Left renal pelvis (tissue), 4 donors: ENCODE measurements at regions not wholly inside any gene's neighbourhood (a gene's known extent, or its start where the extent isn't known, plus 50 kb on each side); places are given as distances from the start of the nearest gene placed in this dataset.

Experiments used
- DNase-seq, 4 donors: peaks; one replicate each; pipeline ENCODE4 v3.0.0-alpha.2; 2013; ENCODE audit warnings: low read depth in 4 of 4, low spot score in 3 of 4

DNA sequence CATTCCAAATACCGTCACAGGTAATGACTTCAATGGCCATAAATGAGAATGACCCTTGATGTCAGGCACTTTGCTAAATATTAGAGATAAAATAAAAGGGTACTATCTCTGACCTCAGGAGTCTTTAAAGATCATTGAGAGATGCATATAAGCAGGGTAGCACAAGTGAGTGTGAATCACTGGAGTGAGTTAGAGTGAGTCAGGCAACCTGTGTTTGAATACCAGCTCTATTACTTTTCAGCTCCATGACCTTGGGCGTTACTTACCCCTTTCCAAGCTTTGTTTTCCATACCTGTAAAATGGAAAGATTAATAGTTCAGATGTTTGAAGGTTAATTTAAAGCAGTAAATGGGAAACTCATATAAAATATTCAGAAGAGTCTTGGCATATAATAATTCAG, 1058.0 kb upstream of the ADGRL4 start:
- DNase-seq: no peak

DNA sequence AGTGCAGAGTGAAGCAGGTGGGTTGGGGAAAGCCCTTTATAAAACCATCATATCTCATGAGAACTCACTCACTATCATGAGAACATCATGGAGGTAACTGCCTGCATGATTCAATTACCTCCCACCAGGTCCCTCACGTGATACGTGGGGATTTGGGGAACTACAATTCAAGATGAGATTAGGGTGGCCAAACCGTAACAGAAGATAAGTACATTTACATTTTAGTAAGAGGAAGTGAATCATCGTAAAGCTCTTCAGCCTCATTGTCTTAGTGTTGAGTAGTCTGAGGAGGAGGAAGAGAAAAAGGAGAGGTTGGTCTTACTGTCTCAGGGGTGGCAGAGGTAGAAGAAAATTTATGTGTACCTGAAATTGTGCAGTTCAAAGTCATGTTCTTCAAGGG, 1053.4 kb upstream of the ADGRL4 start:
- DNase-seq: no peak

DNA sequence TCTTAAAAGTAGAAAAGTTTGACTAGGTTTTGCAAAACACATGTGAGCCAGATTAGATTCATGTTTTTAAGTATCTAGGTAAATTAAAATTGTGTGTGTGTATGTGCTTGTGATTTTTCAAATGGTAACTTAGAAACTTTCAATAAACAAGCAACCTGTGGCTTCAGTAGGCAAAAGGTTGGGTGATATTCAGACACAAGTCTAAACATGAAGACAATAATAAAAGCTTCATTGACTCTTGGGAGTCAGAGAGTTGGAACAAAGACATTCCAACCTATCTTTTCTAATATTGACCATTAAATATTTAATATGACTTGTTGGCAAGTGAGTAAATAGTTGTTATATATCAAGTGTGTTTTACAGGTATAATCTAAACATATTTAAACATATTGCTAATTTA, 1049.6 kb upstream of the ADGRL4 start:
- no peak for DNase-seq

DNA sequence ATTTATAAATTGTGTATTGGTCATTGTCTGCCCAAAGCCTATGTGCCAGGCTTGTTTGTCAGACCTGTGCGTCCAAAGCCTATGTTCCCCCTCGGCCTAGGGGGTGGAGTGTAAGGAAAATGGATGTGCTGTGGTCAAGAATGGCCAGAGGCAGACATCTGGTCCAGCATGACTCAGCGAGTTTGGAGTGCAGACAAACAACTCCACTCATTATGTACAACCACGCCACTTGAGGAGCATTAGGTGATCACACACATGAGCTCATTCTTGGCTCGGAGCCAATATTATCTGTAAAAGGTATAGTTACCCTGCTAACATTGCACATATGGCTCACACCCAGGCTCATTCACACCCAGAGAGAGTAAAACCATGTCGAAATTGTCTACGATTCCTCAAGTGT, 1047.6 kb upstream of the ADGRL4 start:
- DNase-seq: no peak

DNA sequence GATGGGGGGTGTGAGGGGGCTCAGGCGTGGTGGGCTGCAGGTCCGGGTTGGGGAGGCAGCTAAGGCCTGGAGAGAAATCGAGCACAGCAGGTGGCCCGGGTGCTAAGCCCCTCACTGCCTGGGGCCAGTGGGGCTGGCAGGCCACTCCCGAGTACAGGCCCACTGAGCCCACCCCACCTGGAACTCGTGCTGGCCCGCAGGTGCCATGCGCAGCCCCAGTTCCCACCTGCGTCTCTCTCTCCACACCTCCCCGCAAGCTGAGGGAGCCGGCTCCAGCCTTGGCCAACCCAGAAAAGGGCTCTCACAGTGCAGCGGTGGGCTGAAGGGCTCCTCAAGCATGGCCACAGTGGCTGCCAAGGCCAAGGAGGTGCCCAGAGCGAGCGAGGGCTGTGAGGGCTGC, 1047.1 kb upstream of the ADGRL4 start:
- no peak for DNase-seq

DNA sequence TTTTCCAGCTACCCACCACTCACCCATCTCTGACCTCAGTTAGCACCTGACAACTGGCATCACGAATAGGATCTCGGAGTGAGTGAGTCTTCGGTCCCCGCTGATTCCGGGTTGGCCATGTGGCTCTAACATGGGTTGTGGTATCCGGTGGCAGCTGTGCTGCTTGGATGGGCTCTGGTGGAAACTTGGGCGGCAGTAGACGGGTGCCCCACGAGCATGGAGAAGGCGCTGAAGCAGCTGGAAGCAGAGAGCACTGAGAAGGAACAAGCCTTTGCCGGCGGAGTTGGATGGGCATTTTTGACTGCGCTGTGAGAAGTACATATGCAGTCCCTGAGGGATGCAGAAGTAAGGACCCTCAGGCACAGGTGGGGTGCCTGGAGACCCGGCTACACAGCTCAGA, 1044.0 kb upstream of the ADGRL4 start:
- DNase-seq: no peak

DNA sequence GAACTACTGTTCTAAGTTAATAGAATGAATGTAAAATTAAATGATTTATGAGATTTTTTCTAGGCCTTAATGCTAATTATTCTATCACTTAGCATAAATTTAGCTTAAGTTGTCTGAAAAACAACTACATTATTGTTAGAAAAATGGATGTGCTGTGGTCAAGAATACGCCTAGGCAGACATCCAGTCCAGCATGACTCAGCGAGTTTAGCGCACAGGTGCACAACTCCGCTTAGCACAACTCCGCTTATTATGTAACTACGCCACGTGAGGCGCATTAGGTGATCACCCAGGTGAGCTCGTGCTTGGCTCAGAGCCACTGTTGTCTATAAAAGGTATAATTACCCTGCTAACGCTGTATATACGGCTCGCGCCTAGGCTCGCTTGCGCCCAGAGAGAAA, 1043.6 kb upstream of the ADGRL4 start:
- DNase-seq: no peak

DNA sequence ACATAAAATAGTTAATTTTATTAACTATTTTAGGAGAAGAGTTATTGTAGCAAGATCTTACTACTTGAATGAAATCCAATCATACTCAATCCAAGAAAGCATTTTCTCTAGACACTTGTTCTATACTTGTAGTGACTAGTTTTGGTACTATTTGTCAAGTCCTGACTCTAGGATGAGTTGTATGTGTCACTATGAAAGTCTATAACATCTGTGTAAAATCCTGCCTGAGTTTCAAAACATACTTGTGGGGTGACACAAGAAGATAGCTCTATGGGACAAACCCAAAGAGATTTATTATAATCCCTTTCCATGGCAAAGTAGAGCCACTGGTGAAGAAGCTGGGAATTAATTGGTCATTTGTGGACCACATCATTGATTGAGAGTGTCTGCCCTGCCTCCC, 1042.2 kb upstream of the ADGRL4 start:
- no peak for DNase-seq

DNA sequence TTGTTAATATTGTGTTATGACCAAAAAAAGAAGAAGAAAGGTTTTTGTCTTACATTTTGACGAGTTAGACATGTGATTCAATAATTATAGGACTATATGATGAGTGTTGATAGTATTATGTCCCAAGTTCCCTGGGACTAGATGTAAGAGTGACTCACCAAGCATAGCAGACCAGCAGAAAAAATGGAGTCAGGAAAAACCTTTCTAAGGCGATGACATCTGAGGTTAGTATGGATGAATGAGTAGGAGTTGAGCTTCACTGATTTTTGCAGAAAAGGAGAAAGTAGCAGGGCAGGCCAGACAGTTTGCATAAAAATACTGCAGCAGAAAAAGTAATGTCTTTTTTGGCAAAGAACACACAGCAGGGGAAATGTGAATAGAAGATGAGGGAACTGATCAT, 1041.3 kb upstream of the ADGRL4 start:
- DNase-seq: no peak

DNA sequence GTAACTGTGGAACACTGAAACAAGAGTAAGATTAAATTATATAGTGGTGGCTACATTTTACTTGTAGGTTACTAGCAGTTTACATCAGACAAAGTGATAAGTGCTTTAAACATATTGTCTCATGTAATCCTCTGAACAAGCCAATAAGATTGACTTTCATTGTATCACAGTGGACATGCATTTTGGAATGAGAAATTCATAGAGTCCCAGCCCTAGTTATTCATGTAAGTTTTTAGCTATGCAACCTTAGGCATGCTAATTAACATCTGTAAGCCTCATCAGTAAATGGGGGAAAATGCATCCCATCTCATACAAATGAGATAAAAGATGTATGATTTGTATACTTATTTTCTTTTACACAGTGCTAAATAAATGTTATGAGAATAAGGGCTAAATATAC, 1038.1 kb upstream of the ADGRL4 start:
- DNase-seq: no peak

DNA sequence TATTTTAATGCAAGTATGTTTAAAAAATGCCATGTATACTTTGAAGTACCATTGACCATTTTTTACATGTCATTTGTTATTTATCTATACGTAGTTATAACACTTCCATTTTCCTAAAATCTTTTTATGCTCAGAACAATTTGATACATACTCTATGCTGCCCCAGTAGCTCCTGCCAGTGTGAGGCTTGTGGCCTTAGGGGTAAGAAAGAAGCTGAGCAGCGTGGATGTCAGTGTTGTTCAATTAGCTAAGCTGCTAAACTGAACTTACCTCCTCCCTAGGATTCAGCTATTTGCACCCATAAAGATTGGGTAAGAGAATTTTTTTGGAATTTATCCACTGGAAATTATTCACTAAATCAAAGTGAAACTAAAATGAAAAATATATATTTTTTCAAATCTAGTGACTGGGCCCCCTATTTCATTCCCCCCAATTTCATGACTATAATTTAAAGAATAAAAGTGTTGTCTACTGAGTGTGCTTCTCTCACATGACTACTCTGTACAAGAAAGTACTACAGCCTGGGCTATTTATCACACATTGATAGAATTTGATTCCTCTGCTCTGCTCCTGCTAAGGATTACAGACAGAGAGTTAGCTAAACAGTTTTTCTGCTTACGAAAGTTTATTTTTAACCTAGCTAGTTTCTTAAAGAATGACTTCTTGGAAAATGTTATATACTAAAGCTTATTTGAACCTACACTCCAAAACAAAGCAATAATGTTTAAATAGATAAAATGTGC, 1030.3 kb upstream of the ADGRL4 start:
- DNase-seq: no peak

DNA sequence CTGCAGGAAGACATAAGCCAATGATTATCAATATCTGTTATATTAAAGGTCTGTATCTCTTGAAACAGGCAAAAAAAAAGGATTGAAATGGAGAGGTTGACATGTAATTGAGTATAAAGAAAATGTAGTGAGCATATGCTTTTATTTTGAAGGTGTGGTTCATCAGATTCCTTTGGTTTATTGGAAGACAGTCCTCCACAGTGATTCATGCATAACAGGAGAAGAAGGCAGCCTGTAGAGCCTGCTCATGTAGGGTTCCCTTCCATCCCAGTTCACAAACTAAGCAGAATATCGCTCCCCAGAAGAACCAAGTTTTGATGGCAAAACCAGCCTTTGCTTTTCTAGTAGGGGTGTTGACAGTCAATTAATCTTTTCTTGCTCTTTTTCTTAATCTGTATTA, 1016.8 kb upstream of the ADGRL4 start:
- DNase-seq: no peak

DNA sequence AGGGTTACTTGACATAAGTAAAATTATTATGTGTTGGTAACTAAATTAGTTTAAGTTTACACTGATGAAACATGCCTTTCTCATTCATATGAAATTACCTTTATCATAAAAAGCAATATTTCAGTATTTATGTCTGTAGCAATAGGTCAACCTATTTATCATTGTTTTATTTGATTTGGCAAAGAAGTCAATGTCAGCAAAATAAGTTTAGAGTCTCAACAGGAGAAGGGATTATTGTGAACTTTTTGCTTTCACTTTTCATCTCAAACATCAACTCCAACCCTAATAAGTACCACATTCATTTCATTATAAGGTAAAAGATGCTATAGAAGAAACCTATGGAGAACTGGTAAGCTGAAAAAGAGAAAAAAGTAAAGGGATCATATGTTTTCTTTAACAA, 1015.4 kb upstream of the ADGRL4 start:
- no peak for DNase-seq

DNA sequence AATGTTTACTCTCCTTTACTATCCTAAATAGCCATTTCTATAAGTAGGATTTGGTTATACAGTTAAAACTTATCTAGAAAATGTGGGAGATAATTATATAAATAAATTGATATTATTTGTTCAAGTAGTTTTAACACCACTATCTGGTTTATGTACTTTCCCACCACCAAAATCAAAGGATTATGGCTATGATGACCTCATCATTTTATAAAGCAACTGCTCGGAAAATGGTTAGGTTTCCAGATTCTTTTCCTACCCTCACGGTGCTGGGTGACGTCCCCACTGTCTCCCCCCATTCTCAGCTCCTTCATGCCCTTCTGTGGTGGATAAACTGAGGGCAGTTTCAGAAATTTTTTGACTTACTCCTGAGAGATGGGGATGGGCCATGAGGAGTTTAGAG, 1011.8 kb upstream of the ADGRL4 start:
- DNase-seq: no peak

DNA sequence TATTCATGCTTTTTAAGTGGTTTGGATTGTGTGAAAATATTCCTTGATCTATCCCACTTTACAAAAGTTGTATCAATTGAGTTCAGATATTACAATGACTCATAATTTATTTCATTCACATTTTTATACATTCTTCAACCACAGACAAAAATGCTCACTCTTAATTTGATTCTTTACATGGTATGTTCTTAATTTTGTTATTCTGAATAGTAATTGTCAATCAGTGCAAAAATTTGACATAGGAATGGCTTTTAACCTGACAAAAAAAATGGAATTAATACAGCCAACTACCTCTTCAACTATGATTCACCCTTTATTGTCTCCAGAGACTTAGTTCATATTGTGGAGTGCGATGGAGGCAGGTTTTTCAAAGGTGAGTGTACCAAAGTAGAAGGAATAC, 1002.4 kb upstream of the ADGRL4 start:
- no peak for DNase-seq

DNA sequence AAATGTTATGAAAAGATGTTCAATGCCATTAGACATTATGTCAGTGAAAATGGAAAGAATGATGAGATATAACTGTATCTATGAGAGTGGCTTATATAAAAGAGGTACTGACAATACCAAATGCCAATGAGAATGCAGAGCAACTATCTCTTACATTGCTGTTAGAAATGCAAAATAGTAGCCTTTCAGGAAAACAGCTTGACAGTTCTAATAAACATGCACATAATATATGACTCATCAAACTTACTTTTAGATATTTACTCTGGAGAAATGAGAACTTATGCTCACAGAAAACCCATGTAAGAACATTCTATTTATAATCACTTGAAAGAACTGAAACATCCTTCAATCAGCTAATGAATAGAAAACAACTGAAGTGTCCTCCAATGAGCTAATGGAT, 996.7 kb upstream of the ADGRL4 start:
- DNase-seq: no peak

DNA sequence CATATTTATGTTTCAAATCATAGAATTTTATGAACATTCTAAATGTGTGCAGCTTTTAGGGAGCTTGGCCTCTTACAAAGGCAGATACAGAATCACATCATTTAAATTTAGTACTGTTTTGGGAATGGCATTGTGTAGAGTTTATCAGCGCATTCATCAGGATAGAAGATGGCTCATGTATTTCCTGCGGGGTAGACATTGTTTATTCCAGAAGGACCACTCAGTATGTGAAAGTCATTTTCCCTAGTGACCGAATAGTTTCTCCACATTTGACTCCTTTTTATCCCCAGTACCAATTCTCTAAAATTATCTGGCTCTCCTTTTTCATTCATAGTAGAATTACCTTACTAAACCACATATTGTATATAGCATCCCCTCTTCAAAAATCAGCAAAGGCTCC, 981.9 kb upstream of the ADGRL4 start:
- DNase-seq: no peak

DNA sequence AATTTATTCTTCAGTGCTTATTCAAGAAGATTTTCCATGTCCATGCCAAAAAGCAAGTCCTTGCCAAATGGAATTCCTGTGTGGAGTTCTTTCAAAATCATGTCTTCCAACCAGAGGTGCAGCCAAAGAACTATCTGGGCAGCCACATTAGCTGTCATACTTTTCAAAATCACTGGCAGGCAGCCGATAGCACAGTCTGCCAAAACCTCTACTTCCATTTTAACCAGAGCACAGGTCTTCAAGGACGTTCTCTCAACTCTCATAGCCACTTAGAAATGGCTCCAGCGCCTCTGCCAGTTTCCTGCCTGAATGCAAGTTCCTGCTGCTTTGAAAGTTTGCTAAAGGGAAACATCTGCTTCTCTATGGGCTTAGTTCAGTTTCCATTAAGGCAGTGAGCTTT, 975.7 kb upstream of the ADGRL4 start:
- no peak for DNase-seq

DNA sequence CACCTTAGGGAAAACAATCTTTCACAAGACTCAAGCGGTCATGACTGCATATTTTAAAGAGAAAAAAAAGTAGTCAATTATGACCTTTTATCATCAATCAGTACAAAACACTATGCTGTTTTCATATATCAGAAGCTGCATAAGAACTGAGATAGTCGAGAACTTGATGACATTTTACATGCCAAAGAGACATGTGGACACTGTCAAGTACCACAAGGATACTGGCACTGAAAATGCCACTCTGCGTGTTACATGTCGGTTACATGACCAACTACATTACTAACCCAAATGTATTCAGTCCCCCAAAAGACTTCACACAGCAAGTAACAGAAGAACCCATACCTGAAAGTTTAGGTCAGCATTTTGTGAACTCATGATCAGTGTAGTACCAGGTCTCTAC, 975.0 kb upstream of the ADGRL4 start:
- DNase-seq: no peak

DNA sequence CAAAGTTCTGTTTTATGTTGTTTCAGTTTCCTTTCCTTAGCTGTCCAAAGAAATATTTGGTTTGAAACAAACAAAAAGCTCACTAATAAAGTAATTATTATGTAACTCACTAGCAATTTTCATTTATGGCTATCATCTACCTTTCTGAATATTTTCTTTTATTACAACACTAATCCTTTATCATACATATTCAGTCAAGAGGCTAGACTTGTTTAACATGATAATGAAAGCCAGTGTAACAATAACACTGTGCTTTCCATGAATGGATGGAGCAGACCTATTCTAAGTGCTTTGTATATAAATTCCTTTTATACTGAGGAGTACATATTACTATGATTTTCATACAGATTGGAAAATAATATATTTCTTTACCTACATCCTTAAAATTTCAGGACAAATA, 972.8 kb upstream of the ADGRL4 start:
- no peak for DNase-seq

DNA sequence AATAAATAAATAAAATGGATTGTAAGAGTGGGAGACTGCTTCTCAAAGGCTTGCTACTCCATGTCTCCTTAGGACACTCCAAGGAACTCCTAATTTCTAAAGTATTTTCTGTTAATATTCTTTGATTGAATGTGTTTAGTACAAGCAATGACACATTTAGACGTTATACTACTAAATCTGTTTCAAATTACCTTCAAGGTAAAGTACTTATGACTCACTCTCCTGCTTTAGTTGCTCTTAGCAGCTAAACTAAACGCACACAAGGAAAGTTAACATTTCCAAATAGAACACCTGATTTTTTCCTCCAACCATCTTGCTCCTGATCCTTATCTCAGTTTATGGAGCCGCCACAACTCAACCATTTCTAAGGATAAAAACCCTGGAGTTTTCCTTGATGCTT, 969.8 kb upstream of the ADGRL4 start:
- DNase-seq: no peak

DNA sequence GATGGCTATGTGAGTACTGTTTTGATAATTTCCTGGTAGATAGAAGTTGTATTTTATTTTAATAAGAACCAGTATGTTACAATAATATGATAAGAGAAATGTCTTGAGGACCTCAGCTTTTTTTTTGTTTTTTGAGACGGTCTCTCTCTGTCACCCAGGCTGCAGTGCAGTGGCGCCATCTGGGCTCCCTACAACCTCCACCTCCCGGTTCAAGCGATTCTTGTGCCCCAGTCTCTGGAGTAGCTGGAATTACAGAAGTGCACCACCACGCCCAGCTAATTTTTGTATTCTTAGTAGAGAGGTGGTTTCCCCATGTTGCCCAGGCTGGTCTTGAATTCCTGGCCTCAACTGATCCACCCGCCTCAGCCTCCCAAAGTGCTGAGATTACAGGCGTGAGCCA, 968.1 kb upstream of the ADGRL4 start:
- DNase-seq: no peak

DNA sequence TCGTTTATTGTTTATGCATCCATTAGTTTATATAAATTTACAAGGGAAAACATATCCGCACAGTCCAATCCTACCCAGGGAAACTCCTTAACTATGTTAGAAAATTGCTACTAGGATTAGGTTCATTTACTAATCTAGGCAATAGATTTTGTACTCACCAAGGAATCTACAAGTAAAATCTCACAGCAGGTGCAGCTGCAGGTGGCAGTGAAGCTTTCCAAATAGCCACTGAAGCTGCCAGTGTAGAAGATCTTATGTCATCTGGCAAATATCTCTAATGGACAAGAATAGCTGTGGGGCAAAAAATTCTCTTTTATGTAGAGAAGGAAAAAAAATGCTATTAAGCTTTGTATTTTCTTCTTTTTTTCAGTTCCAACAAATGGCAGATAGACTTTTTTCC, 963.4 kb upstream of the ADGRL4 start:
- no peak for DNase-seq
